ENCODE measurements at regions not wholly inside any gene's neighbourhood (a gene's known extent, or its start where the extent isn't known, plus 50 kb on each side); places are given as distances from the start of the nearest gene placed in this dataset.
A peak's percentile ranks its signal among the peaks of the same experiment; 100 is the strongest.

- ATAC-seq = peak; percentile 87
- CTCF ChIA-PET = interaction anchor here (0.7 to 5.5 kb wide), 14 partner anchors 12 to 461 kb away, joined by 3 to 68 read pairs (median 4); no protein-coding TSS in a partner anchor
- no peak for TF ChIP-seq E4F1 (IDR thresholded peaks at IDR 0.05; ENCODE audit: borderline replicate concordance, partially characterized antibody)
- no peak for TF ChIP-seq PML (IDR thresholded peaks at IDR 0.05; ENCODE audit: low read length)
- TF ChIP-seq CHD1 (IDR thresholded peaks at IDR 0.05; ENCODE audit: low read depth, low read length) = no peak
- peak; percentile 20 to 25; a peak in 2 of 4 replicates for TF ChIP-seq BHLHE40 (IDR thresholded peaks at IDR 0.05; ENCODE audit: borderline replicate concordance in 1 of 2, low read depth in 2 of 2, low read length in 1 of 2)
- TF ChIP-seq CHD4 (IDR thresholded peaks at IDR 0.05) = no peak
- TF ChIP-seq SRF (IDR thresholded peaks at IDR 0.05; ENCODE audit: low read depth in 2 of 2, low read length in 2 of 2) = no peak
- TF ChIP-seq ZNF384 (IDR thresholded peaks at IDR 0.05; ENCODE audit: borderline replicate concordance, low read depth, low read length) = no peak
- no peak for TF ChIP-seq POLR2A (IDR thresholded peaks at IDR 0.05; ENCODE audit: low read depth, low read length)
- TF ChIP-seq HSF1 (IDR thresholded peaks at IDR 0.05; ENCODE audit: low read depth, low read length) = no peak
- no peak for TF ChIP-seq KAT2A (conservative IDR thresholded peaks at IDR 0.05; ENCODE audit: control insufficient read depth, low read depth, low read length)
- TF ChIP-seq CEBPB (IDR thresholded peaks at IDR 0.05; ENCODE audit: borderline replicate concordance in 1 of 2, low read depth in 2 of 2, low read length in 2 of 2) = no peak
- peak; percentile 57 for TF ChIP-seq ATF7 (IDR thresholded peaks at IDR 0.05; ENCODE audit: low read depth)
- TF ChIP-seq TAF1 (IDR thresholded peaks at IDR 0.05; ENCODE audit: borderline replicate concordance, low read depth, low read length) = no peak
- TF ChIP-seq ELK1 (IDR thresholded peaks at IDR 0.05; ENCODE audit: low read depth, low read length) = no peak
- TF ChIP-seq BCL11A (IDR thresholded peaks at IDR 0.05; ENCODE audit: low read depth, low read length) = peak; percentile 8; the same call in 1 of the 2 replicates
- TF ChIP-seq SIN3A (IDR thresholded peaks at IDR 0.05; ENCODE audit: low read depth, low read length) = no peak
- TF ChIP-seq SPI1 (IDR thresholded peaks at IDR 0.05; ENCODE audit: borderline replicate concordance, insufficient read depth, low read depth, low read length) = no peak
These were observed 82.2 kb upstream of the IL12B start for GRCh38 chr5:159412284-159413046.

More at GRCh38 chr5:159412284-159413046, 82.2 kb upstream of the IL12B start:
- POLR2A ChIA-PET = interaction anchor here (1.0 to 4.3 kb wide), 6 partner anchors 12 to 81 kb away, joined by 3 to 21 read pairs (median 6); no protein-coding TSS in a partner anchor
- BruUV-seq (replicated peaks) = no TSS peak
- H3K79me2 ChIP-seq (ENCODE audit: control insufficient read depth, insufficient read depth, low read length) = no peaks in the 10 kb centered on the region
- 2% methylated on average over 6 of the region's 6 CpGs for WGBS (ENCODE audit: insufficient coverage, insufficient replicate concordance, low lambda C conversion rate, missing lambda C conversion rate)
- H3K9me3 ChIP-seq (replicated peaks; ENCODE audit: control insufficient read depth, insufficient read depth, low read length) = no peaks in the 10 kb centered on the region; the same call in 2 of the 3 replicates
- SMC1A ChIA-PET (ENCODE audit: uncharacterized antibody, unreplicated experiment) = interaction anchor here (0.7 to 6.7 kb wide), 14 partner anchors 8 to 364 kb away, joined by 3 to 133 read pairs (median 4); no protein-coding TSS in a partner anchor
- in situ Hi-C loops (cut with MboI) (no loop called here), intact Hi-C loops (cut with micrococcal nuclease; ENCODE audit: unreplicated experiment) (loop anchor here (1.0 to 2.0 kb wide), 2 partner anchors 14 to 44 kb away; no protein-coding TSS in a partner anchor)
- H3K4me3 ChIP-seq = no peak overlapping the region
- H2AFZ ChIP-seq (ENCODE audit: control insufficient read depth, low read depth, low read length) = no peak overlapping the region
- H3K36me3 ChIP-seq (ENCODE audit: control insufficient read depth in 2 of 2, insufficient read depth in 2 of 2, low read length in 1 of 2) = no peaks in the 10 kb centered on the region
- DNase-seq (ENCODE audit: low read depth, low spot score) (peak; percentile 62), FAIRE-seq (no peak)
- no peak overlapping the region for H3K27ac ChIP-seq (ENCODE audit: control insufficient read depth, insufficient read depth)
- H4K20me1 ChIP-seq (ENCODE audit: control insufficient read depth, insufficient read depth) = no peaks in the 10 kb centered on the region
- RAD21 ChIA-PET (ENCODE audit: unreplicated experiment) = interaction anchor here (1.1 to 5.1 kb wide), 9 partner anchors 9 to 80 kb away, joined by 3 to 45 read pairs (median 6); no protein-coding TSS in a partner anchor
- peak overlapping the region; percentile 46; the same call in 1 of the 2 replicates for H3K4me2 ChIP-seq (ENCODE audit: control insufficient read depth, insufficient read depth)
- H3K9ac ChIP-seq (ENCODE audit: control insufficient read depth, insufficient read depth, low read length) = no peak overlapping the region
- H3K27me3 ChIP-seq (replicated peaks in 1 of 2; ENCODE audit: control insufficient read depth in 2 of 2, insufficient read depth in 2 of 2, low read length in 1 of 2) = no peaks in the 10 kb centered on the region
- peaks cover 19% of the 10 kb centered on the region for H3K4me1 ChIP-seq (ENCODE audit: control insufficient read depth, insufficient read depth, low read length)

All from GM12878 (cell line).